GM12864 (cell line): ENCODE measurements at regions not wholly inside any gene's neighbourhood (a gene's known extent, or its start where the extent isn't known, plus 50 kb on each side); places are given as distances from the start of the nearest gene placed in this dataset.

Experiments
- DNase-seq: peaks from one replicate; pipeline ENCODE4 v3.0.0-alpha.2; 2011; ENCODE audit warnings: low read depth
- H3K4me3 ChIP-seq: 2 replicates; pipeline ENCODE4 v1.5.1; 2011; ENCODE audit warnings: mild to moderate bottlenecking, low read depth, low read length, control low read depth
- CTCF ChIP-seq: IDR thresholded peaks from 2 replicates; pipeline ENCODE4 v1.5.1; 2011; ENCODE audit warnings: low read depth, mild to moderate bottlenecking, moderate library complexity, low read length, control low read depth, inconsistent platforms; ENCODE audit errors: missing control alignments

DNA sequence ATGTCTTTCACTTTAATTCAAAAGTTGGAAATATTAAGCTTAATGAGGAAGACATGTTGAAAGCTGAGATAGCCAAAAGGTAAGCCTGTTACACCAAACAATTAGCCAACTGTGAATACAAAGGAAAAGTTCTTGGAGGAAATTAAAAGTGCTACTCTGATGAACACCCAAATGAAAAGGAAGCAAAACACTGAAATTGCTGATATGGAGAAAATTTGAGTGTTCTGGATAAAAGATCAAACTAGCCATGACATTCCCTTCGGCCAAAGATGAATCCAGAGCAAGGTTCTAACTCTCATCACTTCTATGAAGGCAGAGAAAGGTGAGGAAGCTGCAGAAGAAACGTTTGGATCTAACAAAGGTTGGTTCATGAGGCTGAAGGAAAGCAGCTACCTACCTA is 280.8 kb upstream of the BCHE start:
- TF ChIP-seq CTCF, result no peak
- DNase-seq, result no peak
- no peak overlapping the region for H3K4me3 ChIP-seq

DNA sequence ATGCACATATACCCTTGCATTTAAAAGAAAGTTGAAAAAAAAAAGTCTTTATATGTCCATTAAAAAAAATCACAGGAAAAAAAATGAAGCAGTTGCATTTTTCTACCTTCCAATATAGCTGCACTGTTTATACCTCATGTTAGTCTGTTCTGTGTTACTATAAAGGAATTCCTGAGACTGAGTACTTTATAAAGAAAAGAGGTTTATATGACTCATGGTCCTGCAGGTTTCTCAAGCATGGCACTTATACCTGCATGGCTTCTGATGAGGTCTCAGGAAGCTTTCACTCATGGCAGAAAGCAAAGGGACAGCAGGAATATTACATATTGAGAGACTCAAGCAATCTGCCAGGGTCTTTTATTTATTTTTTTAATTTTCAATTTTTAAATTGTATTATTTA is 277.2 kb upstream of the BCHE start:
- TF ChIP-seq CTCF, result no peak
- DNase-seq, result no peak
- H3K4me3 ChIP-seq, result no peak overlapping the region

DNA sequence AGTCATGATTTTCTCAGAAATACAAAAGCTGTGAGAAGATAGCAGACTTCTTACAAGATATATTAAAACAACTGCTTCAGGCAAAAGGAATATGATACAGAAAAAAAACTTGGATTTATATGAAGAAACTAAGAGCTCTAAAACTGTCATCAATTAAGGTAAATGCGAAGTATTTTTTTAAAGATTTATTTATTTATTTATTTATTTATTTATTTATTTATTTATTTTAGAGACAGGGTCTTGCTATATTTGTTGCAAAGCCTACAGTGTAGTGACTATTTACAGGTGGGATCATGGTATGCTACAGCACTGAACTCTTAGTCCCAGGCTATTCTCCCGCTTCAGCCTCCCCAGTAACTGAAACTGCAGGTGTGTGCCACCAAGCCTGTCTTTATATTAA is 274.3 kb upstream of the BCHE start:
- no peak overlapping the region for H3K4me3 ChIP-seq
- no peak for DNase-seq
- TF ChIP-seq CTCF, result no peak

DNA sequence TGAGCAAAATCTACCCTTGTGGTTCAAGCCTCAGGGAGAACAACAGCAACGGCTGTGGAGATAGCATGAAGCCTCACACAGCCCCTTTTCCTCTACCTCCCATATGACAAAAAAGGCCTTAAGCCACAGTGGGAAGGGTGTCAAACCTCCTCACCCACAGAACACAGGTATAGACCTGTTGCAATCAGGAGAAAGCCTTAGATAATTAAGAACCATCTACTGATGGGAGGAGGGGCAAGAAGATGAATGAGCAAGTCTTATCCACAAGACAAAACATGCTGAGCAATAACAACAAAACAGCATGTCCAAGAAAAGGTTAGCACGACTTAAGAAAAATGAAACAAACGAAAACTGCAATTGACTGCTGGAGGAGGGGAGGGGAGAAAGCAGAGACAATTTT is 272.9 kb upstream of the BCHE start:
- H3K4me3 ChIP-seq, result no peak overlapping the region
- TF ChIP-seq CTCF, result no peak
- DNase-seq, result no peak

GRCh38 chr3:166104938-166105337 is 267.7 kb upstream of the BCHE start:
- TF ChIP-seq CTCF, result no peak
- no peak for DNase-seq
- no peak overlapping the region for H3K4me3 ChIP-seq

GRCh38 chr3:166100730-166101129 is 263.5 kb upstream of the BCHE start:
- no peak overlapping the region for H3K4me3 ChIP-seq
- no peak for DNase-seq
- TF ChIP-seq CTCF, result no peak

GRCh38 chr3:166089575-166089974 is 252.4 kb upstream of the BCHE start:
- TF ChIP-seq CTCF, result no peak
- DNase-seq, result no peak

More at GRCh38 chr3:166089575-166089974, 252.4 kb upstream of the BCHE start:
- H3K4me3 ChIP-seq, result no peak overlapping the region
